ENCODE measurements at regions not wholly inside any gene's neighbourhood (a gene's known extent, or its start where the extent isn't known, plus 50 kb on each side); places are given as distances from the start of the nearest gene placed in this dataset.

GRCh38 chr3:177536873-177537272, 339.6 kb upstream of the TBL1XR1 start:
- Histone ChIP-seq H3F3A (ENCODE audit: insufficient read depth, low read depth) (no peaks in the 10 kb centered on the region), H2AFZ (no peak overlapping the region), H3K79me2 (ENCODE audit: low read depth) (no peaks in the 10 kb centered on the region), H3K9me2 (ENCODE audit: insufficient read depth) (no peaks in the 10 kb centered on the region), H3K27ac (no peak overlapping the region), H3K4me1 (replicated peaks; ENCODE audit: insufficient read depth) (no peaks in the 10 kb centered on the region; the same call in 1 of the 2 replicates), H3K4me2 (no peak overlapping the region), H3K4me3 (no peak overlapping the region), H3K36me3 (ENCODE audit: low read depth) (no peaks in the 10 kb centered on the region), H3K27me3 (ENCODE audit: insufficient read depth, low read depth) (no peaks in the 10 kb centered on the region), H3K9me3 (ENCODE audit: insufficient read depth, low read depth) (no peaks in the 10 kb centered on the region; the same call in 1 of the 2 replicates), H4K20me1 (ENCODE audit: insufficient read depth) (no peaks in the 10 kb centered on the region)
- POLR2A ChIA-PET (ENCODE audit: unreplicated experiment), result interaction anchor here (0.6 kb wide), 1 partner anchor 501 kb away, joined by 6 read pairs; no protein-coding TSS in a partner anchor
- intact Hi-C loops (cut with micrococcal nuclease; ENCODE audit: unreplicated experiment), result no loop called here
- BruUV-seq (replicated peaks), result no TSS peak
- CTCF ChIA-PET, result interaction anchor here (0.6 kb wide), 1 partner anchor 13 kb away, joined by 3 read pairs; no protein-coding TSS in a partner anchor
- TF ChIP-seq, protein P1, sequence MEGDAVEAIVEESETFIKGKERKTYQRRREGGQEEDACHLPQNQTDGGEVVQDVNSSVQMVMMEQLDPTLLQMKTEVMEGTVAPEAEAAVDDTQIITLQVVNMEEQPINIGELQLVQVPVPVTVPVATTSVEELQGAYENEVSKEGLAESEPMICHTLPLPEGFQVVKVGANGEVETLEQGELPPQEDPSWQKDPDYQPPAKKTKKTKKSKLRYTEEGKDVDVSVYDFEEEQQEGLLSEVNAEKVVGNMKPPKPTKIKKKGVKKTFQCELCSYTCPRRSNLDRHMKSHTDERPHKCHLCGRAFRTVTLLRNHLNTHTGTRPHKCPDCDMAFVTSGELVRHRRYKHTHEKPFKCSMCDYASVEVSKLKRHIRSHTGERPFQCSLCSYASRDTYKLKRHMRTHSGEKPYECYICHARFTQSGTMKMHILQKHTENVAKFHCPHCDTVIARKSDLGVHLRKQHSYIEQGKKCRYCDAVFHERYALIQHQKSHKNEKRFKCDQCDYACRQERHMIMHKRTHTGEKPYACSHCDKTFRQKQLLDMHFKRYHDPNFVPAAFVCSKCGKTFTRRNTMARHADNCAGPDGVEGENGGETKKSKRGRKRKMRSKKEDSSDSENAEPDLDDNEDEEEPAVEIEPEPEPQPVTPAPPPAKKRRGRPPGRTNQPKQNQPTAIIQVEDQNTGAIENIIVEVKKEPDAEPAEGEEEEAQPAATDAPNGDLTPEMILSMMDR (conservative IDR thresholded peaks at IDR 0.05), result no peak
- TF ChIP-seq EZH2 (IDR thresholded peaks at IDR 0.05; ENCODE audit: low read depth), result no peak
- DNase-seq, result no peak

- no peak overlapping the region for H3K27ac ChIP-seq
- ChIA-PET POLR2A (ENCODE audit: unreplicated experiment) (no interaction called here), CTCF (interaction anchor here (0.7 kb wide), 1 partner anchor 1690 kb away, joined by 5 read pairs; no protein-coding TSS in a partner anchor)
- no peaks in the 10 kb centered on the region for H3K36me3 ChIP-seq (ENCODE audit: low read depth)
- BruUV-seq (replicated peaks), result no TSS peak
- H2AFZ ChIP-seq, result no peak overlapping the region
- H3K9me2 ChIP-seq (ENCODE audit: insufficient read depth), result no peaks in the 10 kb centered on the region
- intact Hi-C loops (cut with micrococcal nuclease; ENCODE audit: unreplicated experiment), result no loop called here
- H3F3A ChIP-seq (ENCODE audit: insufficient read depth, low read depth), result no peaks in the 10 kb centered on the region
- no peak for TF ChIP-seq EZH2 (IDR thresholded peaks at IDR 0.05; ENCODE audit: low read depth)
- TF ChIP-seq, protein P1 (conservative IDR thresholded peaks at IDR 0.05), result no peak
- H3K4me3 ChIP-seq, result no peak overlapping the region
- no peaks in the 10 kb centered on the region for H3K27me3 ChIP-seq (ENCODE audit: insufficient read depth, low read depth)
- H3K9me3 ChIP-seq (ENCODE audit: insufficient read depth, low read depth), result no peaks in the 10 kb centered on the region; the same call in 1 of the 2 replicates
- no peaks in the 10 kb centered on the region for H4K20me1 ChIP-seq (ENCODE audit: insufficient read depth)
- no peak for DNase-seq
- no peaks in the 10 kb centered on the region for H3K79me2 ChIP-seq (ENCODE audit: low read depth)
- no peak overlapping the region for H3K4me2 ChIP-seq
- H3K4me1 ChIP-seq (replicated peaks; ENCODE audit: insufficient read depth), result no peaks in the 10 kb centered on the region; the same call in 1 of the 2 replicates
Observed at GRCh38 chr3:177537612-177538011, 340.3 kb upstream of the TBL1XR1 start.

DNA sequence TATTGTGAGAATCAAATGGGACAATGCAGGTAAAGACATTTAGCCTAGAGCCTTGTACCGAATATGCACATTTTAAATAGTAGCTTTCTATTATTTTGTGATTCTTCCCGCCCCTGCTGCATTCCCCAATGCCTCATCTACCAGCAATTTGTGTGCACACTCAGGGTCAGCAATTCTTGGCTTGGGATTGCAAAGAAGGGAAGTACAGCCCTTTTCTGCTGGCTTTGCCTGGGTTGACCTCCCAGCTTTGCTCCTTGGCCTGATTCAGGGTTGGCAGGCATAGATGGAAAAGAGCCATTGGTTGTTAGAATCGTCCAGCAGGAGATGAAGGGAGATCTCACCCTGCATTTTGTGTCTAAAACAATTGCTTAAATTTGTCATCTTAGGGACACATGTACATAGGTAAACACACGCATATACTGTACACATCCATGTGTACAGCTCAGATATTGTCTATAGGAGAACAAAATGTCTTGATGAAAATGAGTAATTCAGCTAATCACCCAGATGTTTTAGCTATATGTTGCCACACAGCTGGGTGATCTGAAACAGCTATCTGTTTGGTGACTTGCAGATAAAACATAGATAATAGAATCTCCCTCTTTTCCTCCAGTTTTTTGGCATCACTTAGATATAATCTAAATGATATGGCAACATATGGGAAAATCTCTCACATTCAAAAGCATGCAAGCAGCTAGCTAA, 340.9 kb upstream of the TBL1XR1 start:
- TF ChIP-seq EZH2 (IDR thresholded peaks at IDR 0.05; ENCODE audit: low read depth), result no peak
- TF ChIP-seq, protein P1 (conservative IDR thresholded peaks at IDR 0.05), result no peak
- no peak overlapping the region for H2AFZ ChIP-seq
- H3K79me2 ChIP-seq (ENCODE audit: low read depth), result no peaks in the 10 kb centered on the region
- H3K27ac ChIP-seq, result no peak overlapping the region
- no peaks in the 10 kb centered on the region for H3F3A ChIP-seq (ENCODE audit: insufficient read depth, low read depth)
- POLR2A ChIA-PET (ENCODE audit: unreplicated experiment), result no interaction called here
- no peaks in the 10 kb centered on the region for H3K36me3 ChIP-seq (ENCODE audit: low read depth)
- no peaks in the 10 kb centered on the region; the same call in 1 of the 2 replicates for H3K9me3 ChIP-seq (ENCODE audit: insufficient read depth, low read depth)
- H3K4me2 ChIP-seq, result no peak overlapping the region
- intact Hi-C loops (cut with micrococcal nuclease; ENCODE audit: unreplicated experiment), result no loop called here
- BruUV-seq (replicated peaks), result no TSS peak
- no peak overlapping the region for H3K4me3 ChIP-seq
- DNase-seq, result no peak
- H3K9me2 ChIP-seq (ENCODE audit: insufficient read depth), result no peaks in the 10 kb centered on the region
- H3K27me3 ChIP-seq (ENCODE audit: insufficient read depth, low read depth), result no peaks in the 10 kb centered on the region
- CTCF ChIA-PET, result interaction anchor here (0.7 kb wide), 1 partner anchor 1690 kb away, joined by 5 read pairs; no protein-coding TSS in a partner anchor
- H3K4me1 ChIP-seq (replicated peaks; ENCODE audit: insufficient read depth), result no peaks in the 10 kb centered on the region; the same call in 1 of the 2 replicates
- H4K20me1 ChIP-seq (ENCODE audit: insufficient read depth), result no peaks in the 10 kb centered on the region

Measured in PC-9 (cell line).